Kidney (tissue), 13 donors: ENCODE measurements at regions not wholly inside any gene's neighbourhood (a gene's known extent, or its start where the extent isn't known, plus 50 kb on each side); places are given as distances from the start of the nearest gene placed in this dataset.

ENCODE experiments used
- DNase-seq, 5 donors: peaks; one replicate each; pipeline ENCODE4 v3.0.0-alpha.2; 2013 to 2020
- FAIRE-seq: peaks from 2 replicates; lab custom pipeline; 2012; peaks lifted over from hg19 to GRCh38; lab: Jason Lieb, UNC
- H3K27ac ChIP-seq, 2 donors: one replicate each; pipeline ENCODE4 v1.7.0; 2013; ENCODE audit warnings: low read depth in 2 of 2, low read length in 2 of 2, inconsistent platforms in 1 of 2
- H3K27me3 ChIP-seq: one replicate; pipeline ENCODE4 v1.7.1; 2013; ENCODE audit warnings: low read length, inconsistent platforms; ENCODE audit not compliant: control insufficient read depth, insufficient read depth
- H3K36me3 ChIP-seq, 3 donors: one replicate each; pipeline versions ENCODE4 v1.7.0 to v1.7.1; 2013; ENCODE audit warnings: low read length in 3 of 3, control low read depth in 1 of 3, inconsistent platforms in 1 of 3; ENCODE audit not compliant: insufficient read depth in 3 of 3, control insufficient read depth in 2 of 3
- H3K4me1 ChIP-seq, 3 donors: one replicate each; pipeline versions ENCODE4 v1.7.0 to v1.7.1; 2013; ENCODE audit warnings: low read length in 3 of 3, inconsistent platforms in 1 of 3, low read depth in 1 of 3; ENCODE audit not compliant: control insufficient read depth in 2 of 3, insufficient read depth in 2 of 3
- H3K4me3 ChIP-seq, 3 donors: one replicate each; pipeline versions ENCODE4 v1.7.0 to v1.8.1; 2013; ENCODE audit warnings: low read length in 3 of 3, control low read depth in 1 of 3, inconsistent platforms in 1 of 3
- H3K9ac ChIP-seq, 3 donors: one replicate each; pipeline versions ENCODE4 v1.7.0 to v1.7.1; 2013; ENCODE audit warnings: low read length in 3 of 3, control low read depth in 1 of 3, inconsistent platforms in 1 of 3
- H3K9me3 ChIP-seq, 3 donors: one replicate each; pipeline versions ENCODE4 v1.7.0 to v1.7.1; 2013; ENCODE audit warnings: low read length in 3 of 3, control low read depth in 1 of 3, inconsistent platforms in 1 of 3; ENCODE audit not compliant: control insufficient read depth in 2 of 3, insufficient read depth in 1 of 3
- CTCF ChIP-seq: IDR thresholded peaks from 3 replicates; pipeline ENCODE4 v1.5.1; 2012; ENCODE audit warnings: mild to moderate bottlenecking, moderate library complexity, borderline replicate concordance; ENCODE audit not compliant: insufficient read depth; ENCODE audit errors: extremely low read depth
- intact Hi-C: fragments of 100-400 bp; cut with DNase I; formaldehyde crosslinking; loops from one replicate; pipeline ENCODE4 v1.11.1; 2022
- donor health status: control.
- donor health status: control.
- donor health status: control.
- donor health status: control.
- donor health status: control.
- donor health status: DM: yes; HTN: yes; CAD: no.
- donor health status: Normal renal cell carcinoma (clear cell type).

GRCh38 chr13:68927387-68928026 lies 1180.1 kb upstream of the ATXN8OS start:
- no peaks in the 10 kb centered on the region for H3K36me3 ChIP-seq
- FAIRE-seq (peak; percentile 23), DNase-seq (peak in 3 of 5 donors; percentile 33 to 53 (median 35))
- no peaks in the 10 kb centered on the region for H3K4me1 ChIP-seq
- no peaks in the 10 kb centered on the region for H3K9me3 ChIP-seq
- H3K9ac ChIP-seq = no peak overlapping the region
- no peak overlapping the region for H3K4me3 ChIP-seq
- H3K27ac ChIP-seq = no peak overlapping the region
- intact Hi-C loops = no loop called here
- H3K27me3 ChIP-seq = no peaks in the 10 kb centered on the region
- TF ChIP-seq CTCF = peak; percentile 38

- Histone ChIP-seq H3K27me3 (no peaks in the 10 kb centered on the region), H3K36me3 (no peaks in the 10 kb centered on the region), H3K27ac (no peak overlapping the region), H3K4me1 (no peaks in the 10 kb centered on the region), H3K9ac (no peak overlapping the region), H3K9me3 (no peaks in the 10 kb centered on the region), H3K4me3 (no peak overlapping the region)
- no peak for FAIRE-seq
- intact Hi-C loops = no loop called here
- TF ChIP-seq CTCF = no peak
- no peak for DNase-seq
These were observed 1183.6 kb upstream of the ATXN8OS start for GRCh38 chr13:68923995-68924394.

DNA sequence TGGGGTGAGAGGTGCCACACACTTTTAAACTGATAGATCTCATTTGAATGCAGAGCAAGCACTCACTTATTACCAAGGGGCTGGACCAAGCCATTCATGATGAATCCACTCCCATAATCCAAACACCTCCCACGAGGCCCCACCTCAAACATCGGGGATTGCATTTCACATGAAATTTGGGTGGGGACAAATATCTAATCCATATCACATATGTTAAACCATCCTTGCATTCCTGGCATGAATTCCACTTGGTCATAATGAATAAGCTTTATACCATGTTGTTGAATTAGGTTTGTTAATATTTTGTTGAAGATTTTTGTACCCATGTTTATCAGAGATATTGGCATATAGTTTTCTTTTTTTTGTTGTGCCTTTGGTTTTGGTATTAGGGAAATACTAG lies 1198.7 kb upstream of the ATXN8OS start:
- H3K27me3 ChIP-seq = no peaks in the 10 kb centered on the region
- FAIRE-seq = no peak
- TF ChIP-seq CTCF = no peak
- H3K4me3 ChIP-seq = no peak overlapping the region
- H3K9me3 ChIP-seq = peaks cover 0 to 3% (median 2%) of the 10 kb centered on the region in 3 donors
- H3K9ac ChIP-seq = no peak overlapping the region
- no peak for DNase-seq
- H3K27ac ChIP-seq = no peak overlapping the region
- H3K36me3 ChIP-seq = no peaks in the 10 kb centered on the region
- intact Hi-C loops = no loop called here
- no peaks in the 10 kb centered on the region for H3K4me1 ChIP-seq

- H3K9ac ChIP-seq = no peak overlapping the region
- H3K9me3 ChIP-seq = peaks cover 0 to 3% (median 2%) of the 10 kb centered on the region in 3 donors
- no peak overlapping the region for H3K27ac ChIP-seq
- TF ChIP-seq CTCF = no peak
- DNase-seq (no peak), FAIRE-seq (no peak)
- H3K4me1 ChIP-seq = no peaks in the 10 kb centered on the region
- no peak overlapping the region for H3K4me3 ChIP-seq
- H3K27me3 ChIP-seq = no peaks in the 10 kb centered on the region
- intact Hi-C loops = no loop called here
- no peaks in the 10 kb centered on the region for H3K36me3 ChIP-seq
These were observed 1202.4 kb upstream of the ATXN8OS start for GRCh38 chr13:68905186-68905585.
